Lung (tissue), 11 donors: ENCODE measurements at regions not wholly inside any gene's neighbourhood (a gene's known extent, or its start where the extent isn't known, plus 50 kb on each side); places are given as distances from the start of the nearest gene placed in this dataset.

Experiments
- ATAC-seq: fragments of 200-7000 bp; cut with Tn5 transposase; one replicate; pipeline ENCODE4 v1.9.1; 2020; ENCODE audit warnings: moderate number of reproducible peaks; ENCODE audit not compliant: insufficient read depth, low FRiP score
- DNase-seq, 3 donors: peaks; one replicate each; pipeline ENCODE4 v3.0.0-alpha.2; 2013 to 2017
- H3K27ac ChIP-seq, 2 donors: one replicate each; pipeline ENCODE4 v1.5.1; 2013; ENCODE audit warnings: mild to moderate bottlenecking in 2 of 2, moderate library complexity in 2 of 2, control low read depth in 1 of 2, inconsistent platforms in 1 of 2, low read depth in 1 of 2, low read length in 1 of 2
- H3K27me3 ChIP-seq, 3 donors: one replicate each; pipeline ENCODE4 v1.5.1; 2013; ENCODE audit warnings: low read length in 2 of 3; ENCODE audit not compliant: control insufficient read depth in 3 of 3, insufficient read depth in 3 of 3
- H3K36me3 ChIP-seq, 4 donors: one replicate each; pipeline ENCODE4 v1.5.1; 2013; ENCODE audit warnings: low read length in 4 of 4, mild to moderate bottlenecking in 1 of 4, moderate library complexity in 1 of 4; ENCODE audit not compliant: control insufficient read depth in 4 of 4, insufficient read depth in 4 of 4
- H3K4me1 ChIP-seq, 5 donors: one replicate each; pipeline ENCODE4 v1.5.1; 2013; ENCODE audit warnings: low read length in 5 of 5, mild to moderate bottlenecking in 2 of 5, moderate library complexity in 1 of 5; ENCODE audit not compliant: control insufficient read depth in 5 of 5, insufficient read depth in 5 of 5
- H3K4me3 ChIP-seq: one replicate; pipeline ENCODE4 v1.5.1; 2013; ENCODE audit warnings: mild to moderate bottlenecking, control low read depth, moderate library complexity
- H3K9ac ChIP-seq, 2 donors: one replicate each; pipeline ENCODE4 v1.5.1; 2013; ENCODE audit warnings: low read length in 2 of 2, control low read depth in 1 of 2; ENCODE audit not compliant: insufficient read depth in 1 of 2
- H3K9me3 ChIP-seq, 4 donors: one replicate each; pipeline ENCODE4 v1.5.1; 2013; ENCODE audit warnings: low read length in 3 of 4, mild to moderate bottlenecking in 1 of 4, moderate library complexity in 1 of 4; ENCODE audit not compliant: control insufficient read depth in 4 of 4, insufficient read depth in 3 of 4
- WGBS, 2 donors: extraction: QIAGEN DNeasy Blood & Tissue Kit; methylation state at CpG; one replicate each; pipeline ENCODE4 v1.1.7; 2013; 5-methylcytosine and 5-hydroxymethylcytosine counted together
- TF ChIP-seq, protein P1 (sequence below): IDR thresholded peaks from 2 replicates; pipeline ENCODE4 v1.5.1; 2012; ENCODE audit warnings: mild to moderate bottlenecking; ENCODE audit errors: control extremely low read depth, extremely low read depth
- donor health status: control.
- donor health status: control.
- donor health status: Bipolar disorder and iron deficiency.
- donor health status: healthy.
- donor health status: DM: yes; HTN: yes; CAD: no.

GRCh38 chr2:234372506-234372905 lies 124.4 kb downstream of the ARL4C start:
- Histone ChIP-seq H3K36me3 (no peaks in the 10 kb centered on the region), H3K4me1 (peaks cover 0 to 16% (median 0%) of the 10 kb centered on the region in 5 donors), H3K9ac (no peak overlapping the region), H3K27ac (no peak overlapping the region), H3K27me3 (no peaks in the 10 kb centered on the region), H3K9me3 (no peaks in the 10 kb centered on the region), H3K4me3 (no peak overlapping the region)
- ATAC-seq (no peak), DNase-seq (no peak)
- WGBS, 2 donors: 86 to 92% methylated on average over 2 of the region's 2 CpGs
- TF ChIP-seq, protein P1, sequence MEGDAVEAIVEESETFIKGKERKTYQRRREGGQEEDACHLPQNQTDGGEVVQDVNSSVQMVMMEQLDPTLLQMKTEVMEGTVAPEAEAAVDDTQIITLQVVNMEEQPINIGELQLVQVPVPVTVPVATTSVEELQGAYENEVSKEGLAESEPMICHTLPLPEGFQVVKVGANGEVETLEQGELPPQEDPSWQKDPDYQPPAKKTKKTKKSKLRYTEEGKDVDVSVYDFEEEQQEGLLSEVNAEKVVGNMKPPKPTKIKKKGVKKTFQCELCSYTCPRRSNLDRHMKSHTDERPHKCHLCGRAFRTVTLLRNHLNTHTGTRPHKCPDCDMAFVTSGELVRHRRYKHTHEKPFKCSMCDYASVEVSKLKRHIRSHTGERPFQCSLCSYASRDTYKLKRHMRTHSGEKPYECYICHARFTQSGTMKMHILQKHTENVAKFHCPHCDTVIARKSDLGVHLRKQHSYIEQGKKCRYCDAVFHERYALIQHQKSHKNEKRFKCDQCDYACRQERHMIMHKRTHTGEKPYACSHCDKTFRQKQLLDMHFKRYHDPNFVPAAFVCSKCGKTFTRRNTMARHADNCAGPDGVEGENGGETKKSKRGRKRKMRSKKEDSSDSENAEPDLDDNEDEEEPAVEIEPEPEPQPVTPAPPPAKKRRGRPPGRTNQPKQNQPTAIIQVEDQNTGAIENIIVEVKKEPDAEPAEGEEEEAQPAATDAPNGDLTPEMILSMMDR: no peak

GRCh38 chr2:234368861-234369261 lies 128.0 kb downstream of the ARL4C start:
- no peak overlapping the region for H3K4me3 ChIP-seq
- no peaks in the 10 kb centered on the region for H3K27me3 ChIP-seq
- H3K4me1 ChIP-seq: peaks cover 0 to 18% (median 4%) of the 10 kb centered on the region in 5 donors
- DNase-seq (peak in 1 of 3 donors; percentile 20), ATAC-seq (peak; percentile 50)
- no peak overlapping the region for H3K9ac ChIP-seq
- H3K36me3 ChIP-seq: no peaks in the 10 kb centered on the region
- peak overlapping the region in 1 of 2 donors; percentile 21 for H3K27ac ChIP-seq
- WGBS, 2 donors: 39 to 48% methylated on average over 1 of the region's 1 CpG
- TF ChIP-seq, protein P1: no peak
- H3K9me3 ChIP-seq: no peaks in the 10 kb centered on the region

DNA sequence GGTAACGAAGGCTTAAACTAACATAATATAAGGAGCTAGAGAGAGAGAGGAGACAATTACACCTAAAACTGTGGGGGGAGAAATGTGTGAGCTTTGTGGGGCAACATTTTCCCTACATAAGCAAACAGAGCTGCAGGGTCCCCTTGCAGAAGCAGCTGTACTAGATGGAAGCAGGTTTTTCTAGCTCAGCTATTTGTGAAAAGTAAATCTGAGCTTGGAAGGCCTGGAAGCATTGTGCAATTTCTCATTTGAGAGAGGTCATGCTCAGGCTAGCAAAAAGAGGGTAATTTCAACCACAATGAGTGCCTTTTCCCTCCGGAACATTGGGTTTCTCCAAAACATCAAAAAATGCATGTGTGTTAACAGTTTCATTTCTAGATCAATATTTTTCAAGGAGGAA lies 130.0 kb downstream of the ARL4C start:
- no peaks in the 10 kb centered on the region for H3K9me3 ChIP-seq
- 62 to 81% methylated on average over 2 of the region's 2 CpGs for WGBS, 2 donors
- H3K27me3 ChIP-seq: no peaks in the 10 kb centered on the region
- peaks cover 0 to 22% (median 11%) of the 10 kb centered on the region in 5 donors for H3K4me1 ChIP-seq
- H3K4me3 ChIP-seq: no peak overlapping the region
- H3K27ac ChIP-seq: no peak overlapping the region
- TF ChIP-seq, protein P1: no peak
- no peak overlapping the region for H3K9ac ChIP-seq
- H3K36me3 ChIP-seq: no peaks in the 10 kb centered on the region
- ATAC-seq (no peak), DNase-seq (peak; percentile 61 to 95 (median 88))

GRCh38 chr2:234364661-234365060 lies 132.2 kb downstream of the ARL4C start:
- 68 to 81% methylated on average over 8 of the region's 8 CpGs for WGBS, 2 donors
- Histone ChIP-seq H3K9ac (no peak overlapping the region), H3K27ac (no peak overlapping the region), H3K9me3 (no peaks in the 10 kb centered on the region), H3K4me1 (peaks cover 0 to 22% (median 11%) of the 10 kb centered on the region in 5 donors), H3K4me3 (no peak overlapping the region), H3K36me3 (no peaks in the 10 kb centered on the region), H3K27me3 (no peaks in the 10 kb centered on the region)
- TF ChIP-seq, protein P1: no peak
- no peak for DNase-seq
- no peak for ATAC-seq
